GM18498 (cell line): ENCODE measurements at regions not wholly inside any gene's neighbourhood (a gene's known extent, or its start where the extent isn't known, plus 50 kb on each side); places are given as distances from the start of the nearest gene placed in this dataset.
"Not testable (repeated sequence)": the region's sequence is repeated elsewhere in the genome, so short reads cannot be mapped to it uniquely, and the experiment has no call there.

ENCODE experiments used
- ATAC-seq: cut with Tn5 transposase; IDR thresholded peaks from one replicate; pipeline ENCODE4 v1.9.1; 2021; ENCODE audit warnings: mild to moderate bottlenecking, moderate library complexity; ENCODE audit not compliant: unreplicated experiment

DNA sequence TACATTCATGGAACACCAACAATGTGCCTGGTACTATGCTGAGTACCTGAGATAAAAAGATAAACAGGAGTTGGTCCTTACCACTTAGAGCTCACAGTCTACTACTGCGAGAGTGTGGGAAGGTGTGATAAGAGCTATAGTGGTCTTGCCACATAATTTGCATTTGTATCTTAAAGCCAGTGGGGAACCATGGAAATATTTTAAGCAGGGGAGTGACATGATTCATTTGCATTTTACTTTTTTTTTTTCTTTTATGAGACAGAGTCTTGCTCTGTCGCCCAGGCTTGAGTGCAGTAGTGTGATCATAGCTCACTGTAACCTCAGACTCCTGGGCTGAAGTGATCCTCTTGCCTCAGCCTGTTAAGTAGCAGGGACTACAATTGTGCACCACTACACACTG lies 53.6 kb downstream of the SRGAP2 start:
- peak; percentile 96 for ATAC-seq

DNA sequence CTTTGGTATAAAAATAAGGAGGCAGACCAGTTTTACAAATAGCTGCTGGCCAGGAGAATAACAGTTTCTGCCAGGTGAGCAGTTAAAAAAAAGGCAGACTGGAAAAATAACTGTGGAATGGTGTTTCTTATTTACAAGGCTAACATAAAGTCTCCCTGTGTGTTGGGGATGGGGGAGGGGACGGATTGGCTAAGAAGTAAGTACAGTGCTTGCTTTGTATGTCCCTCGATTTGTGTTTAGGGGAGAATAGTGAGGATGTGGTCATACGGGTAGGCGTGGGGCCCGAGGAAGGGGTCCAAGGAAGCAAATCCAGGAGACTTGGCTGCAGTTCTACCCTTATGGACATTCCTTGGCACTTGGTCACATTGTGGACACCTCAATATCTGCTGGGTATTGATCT lies 58.1 kb downstream of the SRGAP2 start:
- ATAC-seq, result not testable (repeated sequence)

DNA sequence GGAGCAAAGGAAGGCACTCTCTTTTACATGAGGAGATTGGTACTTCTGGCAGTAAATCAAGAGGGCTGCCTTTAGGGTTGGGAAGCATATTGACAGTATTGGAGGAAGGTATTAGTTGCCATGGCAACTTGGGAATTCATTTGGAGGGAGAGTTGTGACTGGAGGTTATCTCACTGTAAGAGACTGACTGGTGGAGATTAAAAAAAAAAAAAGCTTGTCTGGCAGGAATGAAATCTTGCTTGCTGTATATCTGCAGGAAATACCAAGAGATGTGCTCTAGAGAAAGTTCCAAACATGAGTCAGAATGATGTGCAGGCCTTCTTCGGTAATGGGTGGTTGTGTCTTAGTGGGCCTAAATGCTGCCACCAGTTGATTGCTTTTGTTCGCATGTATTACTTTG lies 59.1 kb downstream of the SRGAP2 start:
- ATAC-seq, result not testable (repeated sequence)

DNA sequence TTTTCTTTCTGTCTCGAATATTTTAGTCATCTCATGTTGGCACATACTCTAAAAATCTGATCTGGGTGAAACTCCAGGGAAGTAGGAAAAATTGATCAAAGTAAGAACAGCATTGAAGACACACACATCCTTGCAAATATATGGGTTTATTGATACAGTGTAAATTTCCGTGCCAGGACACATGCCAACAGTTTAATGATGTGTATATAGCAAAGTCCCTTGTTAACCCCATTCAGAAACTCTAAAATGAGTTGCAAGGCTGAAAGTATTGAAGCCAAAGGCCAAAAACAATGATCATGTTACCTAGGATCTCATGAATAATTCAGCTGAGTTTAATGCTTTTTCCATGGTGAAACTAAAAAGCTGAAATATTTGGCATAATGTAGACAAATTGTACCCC lies 61.6 kb downstream of the SRGAP2 start:
- not testable (repeated sequence) for ATAC-seq

DNA sequence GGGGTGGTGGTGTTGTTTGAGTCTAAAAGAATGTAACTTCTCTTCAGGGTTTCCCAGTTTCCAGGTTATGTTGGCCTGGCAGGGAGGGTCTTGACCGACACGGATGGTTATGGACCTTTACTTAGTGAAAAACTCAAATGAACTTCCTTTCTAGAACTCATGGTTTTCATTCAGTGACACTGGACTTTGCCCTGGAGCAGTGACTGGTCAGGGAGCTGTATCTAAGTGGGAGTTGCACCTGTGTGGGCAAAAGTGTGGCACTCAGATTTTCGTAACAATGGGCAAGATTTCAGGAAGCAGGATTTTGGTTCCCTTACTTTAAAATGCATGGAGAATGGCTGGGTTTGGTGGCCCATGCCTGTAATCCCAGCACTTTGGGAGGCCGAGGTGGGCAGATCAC lies 67.8 kb downstream of the SRGAP2 start:
- not testable (repeated sequence) for ATAC-seq

DNA sequence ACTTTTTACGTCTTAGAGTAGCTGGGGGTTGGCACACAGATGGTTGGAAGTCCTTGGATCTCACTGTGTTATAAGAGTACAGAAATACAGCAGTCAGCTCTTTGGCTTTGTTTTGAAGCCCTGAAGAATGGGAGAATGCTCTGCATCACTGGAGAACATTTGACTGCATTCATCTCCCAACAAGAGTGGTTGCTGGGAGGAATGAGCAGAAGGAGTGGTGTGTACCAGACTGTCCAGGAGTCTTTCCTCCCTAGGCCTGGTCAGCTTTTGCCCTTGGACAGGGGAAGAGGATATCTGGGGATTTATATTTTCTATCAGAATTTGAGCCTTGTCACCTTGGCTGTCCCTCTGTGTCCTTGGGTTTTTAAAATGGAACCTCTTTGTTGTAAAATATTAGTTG lies 69.8 kb downstream of the SRGAP2 start:
- ATAC-seq, result not testable (repeated sequence)

DNA sequence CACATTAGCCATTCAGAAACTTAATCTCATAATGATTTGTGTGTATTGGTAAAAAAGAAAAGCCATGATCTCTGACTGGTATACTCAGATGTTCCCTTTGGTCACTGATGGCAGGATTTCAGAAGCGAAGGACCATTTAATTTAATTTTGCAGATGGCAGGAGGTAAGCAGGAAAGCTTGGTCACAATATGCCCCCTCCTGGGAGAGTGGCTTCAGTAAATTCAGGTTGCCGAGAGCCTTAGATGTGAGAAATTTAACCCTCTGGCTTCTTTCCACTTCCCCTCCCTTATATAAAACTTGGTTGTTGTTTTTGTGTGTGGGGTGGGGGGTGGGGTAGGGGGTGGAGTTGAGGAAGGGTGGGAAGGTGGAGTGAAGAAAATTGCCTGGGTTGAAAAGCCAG lies 72.8 kb downstream of the SRGAP2 start:
- ATAC-seq, result not testable (repeated sequence)

DNA sequence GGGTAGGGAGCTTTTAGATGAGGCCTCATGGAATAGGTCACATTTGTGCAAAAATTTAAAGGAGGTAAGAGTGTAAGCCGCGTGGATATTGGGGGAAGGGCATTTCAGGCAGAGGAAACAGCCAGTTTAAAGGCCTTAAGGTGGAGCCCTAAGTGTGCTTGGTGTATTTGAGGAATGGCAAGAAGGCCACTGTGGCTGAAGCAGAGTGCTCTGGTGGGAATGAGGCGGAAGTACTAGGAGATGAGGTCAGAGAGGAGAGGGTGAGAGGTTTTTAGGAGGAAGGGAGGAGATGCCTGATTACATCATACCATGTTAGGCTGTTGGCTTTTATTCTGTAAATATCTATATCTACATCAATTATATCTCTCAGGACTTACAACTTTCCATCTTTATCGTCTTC lies 75.3 kb downstream of the SRGAP2 start:
- ATAC-seq, result not testable (repeated sequence)

DNA sequence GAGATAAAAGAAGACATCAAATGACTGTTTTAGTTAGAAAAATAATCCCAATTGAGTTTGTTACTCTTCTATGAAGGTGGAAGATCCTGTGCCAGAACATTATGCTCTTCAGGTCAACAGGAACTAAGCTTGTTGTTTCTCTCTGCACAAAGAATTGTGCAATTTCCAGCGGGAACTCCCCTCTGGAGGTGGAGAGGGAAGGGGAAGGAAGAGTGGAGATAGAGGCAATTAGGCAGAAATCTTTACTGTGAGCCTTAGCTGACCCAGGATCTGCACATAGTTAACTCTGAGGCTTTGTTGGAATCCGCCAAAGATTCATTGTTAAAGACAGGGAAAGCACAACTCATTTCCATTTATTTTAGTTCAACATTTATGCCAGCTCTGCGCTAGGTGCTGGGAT lies 77.3 kb downstream of the SRGAP2 start:
- ATAC-seq, result not testable (repeated sequence)

DNA sequence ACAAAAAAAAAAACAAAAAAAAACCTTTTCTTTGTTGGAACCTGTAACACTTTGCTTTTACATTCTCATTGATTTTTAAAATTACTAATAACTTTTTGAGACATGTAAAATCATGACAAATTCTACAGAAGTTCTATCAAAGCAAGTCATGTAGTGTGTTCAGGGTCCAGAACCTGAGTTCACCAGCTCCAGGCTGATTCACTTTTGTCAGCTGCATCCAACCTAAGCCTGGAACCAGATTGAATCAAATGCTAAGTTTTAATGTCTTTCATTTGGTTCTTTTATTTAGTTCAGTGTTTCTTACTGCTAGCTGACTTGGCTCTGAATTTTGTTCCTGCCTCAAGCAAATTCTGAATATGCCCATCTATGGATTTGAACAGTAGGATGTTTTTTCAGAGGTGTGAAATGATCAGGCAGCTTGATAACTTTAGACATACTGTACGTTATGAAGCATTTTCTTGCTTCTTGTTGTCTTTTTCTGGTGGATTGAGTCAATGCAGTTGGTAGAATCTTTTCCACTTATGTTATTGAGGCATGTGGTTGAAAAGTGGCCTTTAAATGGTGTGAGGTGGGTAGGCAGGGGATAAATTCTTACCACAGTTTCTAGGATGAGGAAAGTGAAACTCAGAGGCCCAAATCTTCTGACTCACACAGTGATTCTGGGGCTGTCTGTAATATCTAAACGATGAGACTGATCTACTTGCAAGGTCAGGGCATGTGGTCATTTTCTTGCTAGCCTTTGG lies 78.7 kb downstream of the SRGAP2 start:
- ATAC-seq, result peak; percentile 67

DNA sequence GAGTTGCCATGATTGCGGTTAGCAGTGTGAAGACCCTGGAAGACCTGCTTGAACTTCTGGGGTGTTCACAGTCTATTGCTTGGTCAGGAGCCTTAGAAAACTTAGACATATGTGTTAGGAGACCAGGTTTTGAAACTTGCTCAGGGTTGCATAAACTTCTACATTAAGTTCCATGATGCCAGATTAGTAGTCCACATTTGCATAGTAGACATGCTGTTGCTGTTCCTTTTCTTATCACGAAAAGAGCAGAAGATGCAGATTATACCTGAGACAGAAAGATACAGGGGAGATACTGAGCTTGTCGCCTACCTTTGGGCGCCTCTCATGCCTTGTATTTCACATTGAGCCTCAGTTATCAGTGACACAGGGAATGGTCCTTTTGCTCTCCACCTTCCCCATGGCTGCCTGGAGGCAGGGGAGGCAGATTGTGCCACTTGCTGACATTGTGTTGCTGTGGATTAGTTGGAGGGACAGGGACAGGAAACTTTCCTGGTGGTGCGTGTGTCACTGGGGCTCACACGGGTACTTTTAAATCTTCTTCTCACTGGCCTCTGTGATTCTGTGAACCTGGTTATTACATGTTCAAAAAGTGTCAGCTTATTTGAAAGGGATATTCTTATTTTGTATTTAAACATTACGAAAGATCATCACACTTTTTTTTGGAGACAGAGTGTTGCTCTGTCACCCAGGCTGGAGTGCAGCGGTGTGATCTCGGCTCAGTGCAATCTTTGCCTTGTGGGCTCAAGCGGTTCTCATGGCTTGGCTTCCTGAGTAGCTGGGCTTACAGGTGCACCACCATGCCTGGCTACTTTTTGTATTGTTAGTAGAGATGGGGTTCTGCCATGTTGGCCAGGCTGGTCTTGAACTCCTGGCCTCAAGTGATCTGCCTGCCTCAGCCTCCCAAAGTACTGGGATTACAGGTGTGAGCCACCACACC lies 82.0 kb downstream of the SRGAP2 start:
- peak; percentile 39 for ATAC-seq

DNA sequence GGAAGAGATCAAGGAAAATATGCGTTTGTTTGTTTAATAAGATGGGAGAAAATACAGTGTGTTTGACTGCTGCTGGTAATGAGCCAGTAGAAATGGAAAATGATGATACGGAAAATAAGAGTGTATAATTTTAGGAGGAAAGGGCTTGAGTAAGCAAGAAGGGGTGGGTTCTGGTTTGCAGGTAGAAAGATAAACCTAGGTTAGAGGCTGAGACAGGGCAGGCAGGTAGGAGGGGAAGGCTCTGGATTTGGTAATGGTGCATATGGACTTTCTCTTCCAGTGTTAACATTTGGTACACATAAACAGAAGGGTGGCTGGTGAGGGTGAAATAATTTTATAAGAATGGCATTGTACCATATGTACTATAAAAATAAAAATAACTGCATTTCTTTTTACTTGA lies 84.4 kb downstream of the SRGAP2 start:
- not testable (repeated sequence) for ATAC-seq

DNA sequence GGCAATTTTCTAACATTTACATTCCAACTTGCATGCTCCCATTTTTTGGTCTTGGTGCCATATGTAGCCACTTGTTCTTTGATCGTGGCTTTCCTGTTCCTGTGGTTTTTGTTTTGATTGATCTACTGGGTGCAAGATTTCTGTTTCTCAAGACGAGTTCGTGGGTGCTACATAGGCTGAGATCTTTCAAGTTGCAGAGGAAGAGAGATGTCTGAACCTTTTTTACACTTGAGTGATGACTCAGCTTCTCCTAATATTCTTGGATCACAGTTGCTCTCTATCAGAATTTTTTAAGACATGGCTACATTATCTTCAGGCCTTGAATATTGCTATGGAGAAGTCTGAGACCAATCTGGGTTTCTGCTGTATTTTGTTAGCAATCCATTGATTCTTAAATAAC lies 85.1 kb downstream of the SRGAP2 start:
- ATAC-seq, result not testable (repeated sequence)

DNA sequence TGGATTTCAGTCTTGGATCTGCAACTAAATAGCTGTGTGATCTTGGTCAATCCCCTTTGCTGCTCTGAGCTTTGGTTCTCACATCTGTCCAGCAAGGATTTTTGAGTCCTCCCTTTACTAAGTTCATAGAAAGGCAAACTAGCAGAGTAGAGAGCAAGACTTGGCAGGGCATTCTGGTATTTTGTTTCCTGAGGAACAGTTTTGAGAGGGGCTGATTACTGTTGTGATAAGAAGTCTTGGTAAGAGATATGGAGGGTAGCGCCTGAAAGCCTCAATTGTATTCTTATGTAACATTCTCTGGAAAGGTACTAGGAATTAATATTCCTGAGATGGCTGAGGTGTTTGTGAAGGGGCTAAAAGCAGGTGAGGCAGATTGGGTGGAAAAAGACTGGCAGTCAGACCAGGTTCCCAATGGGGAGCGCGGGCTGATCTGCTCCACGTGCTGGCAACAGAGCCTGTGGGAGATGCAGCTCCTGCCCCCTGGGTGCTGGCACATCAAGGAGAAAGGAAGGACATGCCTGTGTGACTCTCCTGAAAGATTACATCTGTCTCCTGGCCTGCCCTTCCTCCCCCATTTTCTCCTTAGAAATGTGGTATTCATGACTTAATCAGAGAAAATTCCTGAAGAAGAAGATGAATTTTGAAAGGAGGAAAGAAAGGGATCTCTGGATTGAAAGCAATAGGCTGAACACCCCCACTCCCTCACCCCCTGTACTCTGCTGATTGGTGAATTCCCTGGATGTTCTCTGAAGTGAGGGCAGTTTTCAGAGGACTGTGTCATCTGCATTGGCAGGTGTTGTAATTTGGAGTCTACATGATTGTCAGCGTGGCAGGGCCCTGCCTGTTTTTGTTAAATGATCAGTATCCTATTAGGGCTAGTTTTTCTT lies 94.0 kb downstream of the SRGAP2 start:
- ATAC-seq, result not testable (repeated sequence)

DNA sequence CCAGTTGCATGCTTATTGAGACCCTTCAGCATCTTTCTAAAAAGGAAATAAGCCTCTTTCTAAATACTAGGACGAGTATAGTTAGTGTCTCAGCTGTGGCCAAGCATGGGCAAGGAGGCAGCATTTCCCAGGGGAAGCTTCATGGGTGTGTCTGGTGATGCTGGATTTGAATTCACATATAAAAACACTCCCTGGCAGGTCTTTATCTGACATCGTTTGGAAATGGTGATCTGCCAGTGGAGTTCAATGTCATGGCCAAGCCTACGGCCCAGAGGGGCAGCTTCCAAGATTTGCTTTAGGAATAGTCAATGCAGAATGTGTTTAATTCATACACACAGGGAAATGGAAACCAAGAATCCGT lies 94.7 kb downstream of the SRGAP2 start:
- ATAC-seq, result not testable (repeated sequence)

DNA sequence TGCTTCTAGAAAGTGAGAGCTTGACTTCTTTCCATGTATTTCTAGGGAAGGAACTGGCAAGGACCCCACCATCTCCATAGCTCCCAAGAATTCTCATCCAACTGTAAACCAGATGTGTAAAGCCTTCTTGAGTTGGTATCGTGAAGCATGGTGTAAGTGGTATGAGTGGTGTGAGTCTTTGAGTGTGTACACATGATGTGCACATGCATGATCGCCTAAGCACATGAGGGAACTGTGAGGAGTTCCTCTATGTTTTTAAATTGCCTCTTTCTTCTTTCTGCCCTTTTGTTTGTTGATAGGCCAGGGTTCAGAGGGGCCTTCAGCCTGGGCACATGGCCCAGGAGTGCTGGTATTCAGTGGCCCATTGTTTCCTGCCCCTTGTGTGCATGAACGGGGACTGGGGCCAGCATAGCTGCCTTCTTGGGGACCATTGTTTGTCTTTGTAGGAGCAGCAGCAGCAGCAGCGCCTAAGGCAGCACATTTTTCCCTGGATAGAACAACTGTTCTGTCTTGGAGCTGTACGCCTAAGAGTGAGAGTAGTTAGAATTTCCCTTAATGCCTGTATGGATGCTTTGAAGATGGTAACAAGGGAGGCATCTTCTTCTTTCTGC lies 95.9 kb downstream of the SRGAP2 start:
- not testable (repeated sequence) for ATAC-seq

DNA sequence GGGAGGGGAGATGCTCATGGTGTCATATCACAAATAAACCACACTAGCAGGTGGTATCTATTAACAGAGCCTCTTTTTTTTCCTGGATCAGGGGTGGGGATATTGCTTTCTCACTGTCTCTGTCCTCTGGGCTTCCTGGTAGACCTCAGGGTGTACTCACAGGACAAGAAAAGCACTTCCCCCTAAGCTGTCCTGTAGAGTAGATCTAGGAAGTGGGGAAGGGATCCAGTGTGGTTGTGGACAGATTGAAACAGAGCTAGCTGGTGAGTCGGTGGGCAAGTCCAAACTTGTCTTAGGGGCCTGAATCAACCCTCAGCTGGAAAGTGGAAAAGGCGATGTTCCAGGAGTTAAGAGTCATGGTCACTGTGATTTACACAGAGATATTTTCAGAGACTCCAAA lies 96.6 kb downstream of the SRGAP2 start:
- not testable (repeated sequence) for ATAC-seq

DNA sequence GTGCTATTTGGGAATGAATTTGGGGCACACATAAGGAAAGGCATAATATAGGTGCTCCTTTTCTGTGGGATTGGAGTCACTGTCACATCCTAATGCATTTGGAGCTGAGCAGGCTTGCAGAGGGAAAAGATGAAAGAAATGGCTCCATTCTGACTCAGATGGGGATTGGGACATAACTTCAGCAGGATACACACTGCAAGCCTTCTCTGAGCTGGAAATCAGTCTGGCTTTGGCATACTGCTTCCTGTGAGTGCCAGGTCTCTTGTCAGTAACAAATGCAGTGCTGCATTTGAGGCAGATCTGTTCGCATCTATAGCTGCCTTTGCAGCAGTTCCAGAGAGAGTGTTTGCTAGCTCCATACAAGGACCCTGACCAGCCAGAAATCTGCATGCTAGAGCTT lies 98.7 kb downstream of the SRGAP2 start:
- ATAC-seq, result not testable (repeated sequence)

DNA sequence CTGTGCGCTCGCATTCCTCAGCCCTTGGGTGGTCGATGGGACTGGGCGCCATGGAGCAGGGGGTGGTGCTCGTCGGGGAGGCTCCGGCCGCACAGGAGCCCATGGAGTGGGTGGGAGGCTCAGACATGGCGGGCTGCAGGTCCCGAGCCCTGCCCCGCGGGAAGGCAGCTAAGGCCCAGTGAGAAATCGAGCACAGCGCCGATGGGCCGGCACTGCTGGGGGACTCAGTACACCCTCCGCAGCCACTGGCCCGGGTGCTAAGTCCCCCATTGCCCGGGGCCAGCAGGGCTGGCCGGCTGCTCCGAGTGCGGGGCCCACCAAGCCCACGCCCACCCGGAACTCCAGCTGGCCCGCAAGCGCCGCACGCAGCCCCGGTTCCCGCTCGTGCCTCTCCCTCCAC lies 104.1 kb downstream of the SRGAP2 start:
- ATAC-seq, result not testable (repeated sequence)

DNA sequence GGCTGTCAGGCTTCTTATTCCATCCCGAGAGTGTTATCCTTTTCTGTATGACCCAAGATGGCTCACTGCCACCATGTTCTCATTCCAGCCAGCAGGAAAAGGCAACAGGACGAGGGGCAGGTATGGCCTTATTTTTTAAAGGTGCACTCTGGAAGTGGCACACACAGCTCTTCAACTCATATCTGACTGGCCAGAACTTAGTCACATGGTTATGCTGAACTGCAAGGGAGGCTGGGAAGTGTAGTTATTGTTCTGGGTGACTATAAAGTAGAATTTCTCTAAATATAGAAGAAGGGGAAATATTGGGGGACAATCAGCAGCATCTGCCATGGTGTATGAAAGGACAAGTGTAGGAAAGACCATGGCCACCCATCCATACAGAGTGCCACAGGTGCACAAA lies 107.6 kb downstream of the SRGAP2 start:
- not testable (repeated sequence) for ATAC-seq
